ENCODE measurements at regions not wholly inside any gene's neighbourhood (a gene's known extent, or its start where the extent isn't known, plus 50 kb on each side); places are given as distances from the start of the nearest gene placed in this dataset.

DNA sequence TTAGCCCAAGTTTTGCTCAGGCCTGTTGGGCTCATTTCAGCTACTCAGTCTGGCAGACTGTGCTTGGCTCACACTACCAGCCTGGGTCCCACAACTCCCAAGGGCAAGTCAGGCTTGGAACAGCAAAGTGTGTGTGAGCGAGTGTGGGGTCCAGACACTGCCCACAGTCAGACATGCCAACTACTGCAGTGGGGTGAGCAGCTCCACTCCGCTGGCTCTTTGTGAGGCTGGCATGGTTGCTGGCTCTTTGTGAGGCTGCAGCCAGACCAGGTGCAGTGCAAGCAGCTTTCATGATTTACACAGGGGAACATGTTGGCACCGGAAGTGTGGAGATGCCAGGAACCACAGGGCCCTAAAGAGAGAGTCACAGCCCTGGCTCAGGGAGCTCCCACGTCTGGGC lies 606.7 kb upstream of the FAM174A start:
- no peak for TF ChIP-seq CBX8 (IDR thresholded peaks at IDR 0.05; ENCODE audit: borderline replicate concordance, low read depth, low read length)
- TF ChIP-seq POLR2AphosphoS5 (IDR thresholded peaks at IDR 0.05; ENCODE audit: low read depth, low read length) = no peak
- no peak for TF ChIP-seq CHD2 (IDR thresholded peaks at IDR 0.05; ENCODE audit: low read length)
- TF ChIP-seq TAF7 (optimal IDR thresholded peaks at IDR 0.05; ENCODE audit: borderline replicate concordance, low read depth, low read length) = no peak
- no peak for TF ChIP-seq FOSL1 (IDR thresholded peaks at IDR 0.05; ENCODE audit: insufficient read depth, low read depth, low read length)
- TF ChIP-seq PHF8 (conservative IDR thresholded peaks at IDR 0.05; ENCODE audit: low read depth, low read length) = no peak
- TF ChIP-seq ZNF274 (IDR thresholded peaks at IDR 0.05; ENCODE audit: borderline replicate concordance, extremely low read depth, low read length) = no peak
- TF ChIP-seq CHD1 (IDR thresholded peaks at IDR 0.05; ENCODE audit: low read depth, low read length) = no peak
- TF ChIP-seq, protein P1, sequence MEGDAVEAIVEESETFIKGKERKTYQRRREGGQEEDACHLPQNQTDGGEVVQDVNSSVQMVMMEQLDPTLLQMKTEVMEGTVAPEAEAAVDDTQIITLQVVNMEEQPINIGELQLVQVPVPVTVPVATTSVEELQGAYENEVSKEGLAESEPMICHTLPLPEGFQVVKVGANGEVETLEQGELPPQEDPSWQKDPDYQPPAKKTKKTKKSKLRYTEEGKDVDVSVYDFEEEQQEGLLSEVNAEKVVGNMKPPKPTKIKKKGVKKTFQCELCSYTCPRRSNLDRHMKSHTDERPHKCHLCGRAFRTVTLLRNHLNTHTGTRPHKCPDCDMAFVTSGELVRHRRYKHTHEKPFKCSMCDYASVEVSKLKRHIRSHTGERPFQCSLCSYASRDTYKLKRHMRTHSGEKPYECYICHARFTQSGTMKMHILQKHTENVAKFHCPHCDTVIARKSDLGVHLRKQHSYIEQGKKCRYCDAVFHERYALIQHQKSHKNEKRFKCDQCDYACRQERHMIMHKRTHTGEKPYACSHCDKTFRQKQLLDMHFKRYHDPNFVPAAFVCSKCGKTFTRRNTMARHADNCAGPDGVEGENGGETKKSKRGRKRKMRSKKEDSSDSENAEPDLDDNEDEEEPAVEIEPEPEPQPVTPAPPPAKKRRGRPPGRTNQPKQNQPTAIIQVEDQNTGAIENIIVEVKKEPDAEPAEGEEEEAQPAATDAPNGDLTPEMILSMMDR (IDR thresholded peaks at IDR 0.05; ENCODE audit: control extremely low read depth in 1 of 3, insufficient read depth in 1 of 3, low read depth in 1 of 3, low read length in 3 of 3) = no peak
- no peak for TF ChIP-seq CEBPB (IDR thresholded peaks at IDR 0.05; ENCODE audit: low read depth, low read length)

Data from H1 (cell line).